ENCODE measurements at regions not wholly inside any gene's neighbourhood (a gene's known extent, or its start where the extent isn't known, plus 50 kb on each side); places are given as distances from the start of the nearest gene placed in this dataset.

DNA sequence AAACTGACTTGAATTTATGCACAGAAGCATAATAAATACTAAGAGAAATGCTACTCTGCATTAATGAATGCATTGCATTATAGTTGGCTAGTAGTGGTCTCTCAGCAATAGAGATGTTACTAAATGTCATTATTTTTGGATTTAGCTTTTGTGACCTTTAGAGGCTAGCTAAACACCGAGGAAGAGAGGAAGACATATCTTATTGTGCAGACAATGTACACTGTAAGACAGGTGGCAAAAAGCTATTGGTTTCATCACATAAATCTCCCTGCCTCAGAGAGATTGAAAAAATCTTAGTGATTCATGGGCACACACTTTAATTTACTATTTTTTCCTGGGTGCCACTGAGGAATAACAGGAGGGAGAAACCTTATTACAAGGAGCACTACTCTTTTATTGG, 435.9 kb downstream of the TMEM232 start:
- TF ChIP-seq YY1 (IDR thresholded peaks at IDR 0.05; ENCODE audit: extremely low read depth, insufficient replicate concordance, low read depth, low read length) (no peak), SIN3A (IDR thresholded peaks at IDR 0.05; ENCODE audit: low read depth) (no peak), POLR2AphosphoS5 (IDR thresholded peaks at IDR 0.05; ENCODE audit: low read depth, low read length) (no peak), POLR2A (IDR thresholded peaks at IDR 0.05; ENCODE audit: borderline replicate concordance, extremely low read depth, insufficient read depth, insufficient read length) (no peak), RAD21 (IDR thresholded peaks at IDR 0.05; ENCODE audit: low read depth) (no peak), JUND (IDR thresholded peaks at IDR 0.05) (no peak), EZH2phosphoT487 (IDR thresholded peaks at IDR 0.05; ENCODE audit: borderline replicate concordance) (no peak), ZNF274 (IDR thresholded peaks at IDR 0.05; ENCODE audit: low read depth, low read length) (no peak), EZH2 (IDR thresholded peaks at IDR 0.05) (no peak)
- TF ChIP-seq, protein P1, sequence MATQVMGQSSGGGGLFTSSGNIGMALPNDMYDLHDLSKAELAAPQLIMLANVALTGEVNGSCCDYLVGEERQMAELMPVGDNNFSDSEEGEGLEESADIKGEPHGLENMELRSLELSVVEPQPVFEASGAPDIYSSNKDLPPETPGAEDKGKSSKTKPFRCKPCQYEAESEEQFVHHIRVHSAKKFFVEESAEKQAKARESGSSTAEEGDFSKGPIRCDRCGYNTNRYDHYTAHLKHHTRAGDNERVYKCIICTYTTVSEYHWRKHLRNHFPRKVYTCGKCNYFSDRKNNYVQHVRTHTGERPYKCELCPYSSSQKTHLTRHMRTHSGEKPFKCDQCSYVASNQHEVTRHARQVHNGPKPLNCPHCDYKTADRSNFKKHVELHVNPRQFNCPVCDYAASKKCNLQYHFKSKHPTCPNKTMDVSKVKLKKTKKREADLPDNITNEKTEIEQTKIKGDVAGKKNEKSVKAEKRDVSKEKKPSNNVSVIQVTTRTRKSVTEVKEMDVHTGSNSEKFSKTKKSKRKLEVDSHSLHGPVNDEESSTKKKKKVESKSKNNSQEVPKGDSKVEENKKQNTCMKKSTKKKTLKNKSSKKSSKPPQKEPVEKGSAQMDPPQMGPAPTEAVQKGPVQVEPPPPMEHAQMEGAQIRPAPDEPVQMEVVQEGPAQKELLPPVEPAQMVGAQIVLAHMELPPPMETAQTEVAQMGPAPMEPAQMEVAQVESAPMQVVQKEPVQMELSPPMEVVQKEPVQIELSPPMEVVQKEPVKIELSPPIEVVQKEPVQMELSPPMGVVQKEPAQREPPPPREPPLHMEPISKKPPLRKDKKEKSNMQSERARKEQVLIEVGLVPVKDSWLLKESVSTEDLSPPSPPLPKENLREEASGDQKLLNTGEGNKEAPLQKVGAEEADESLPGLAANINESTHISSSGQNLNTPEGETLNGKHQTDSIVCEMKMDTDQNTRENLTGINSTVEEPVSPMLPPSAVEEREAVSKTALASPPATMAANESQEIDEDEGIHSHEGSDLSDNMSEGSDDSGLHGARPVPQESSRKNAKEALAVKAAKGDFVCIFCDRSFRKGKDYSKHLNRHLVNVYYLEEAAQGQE (IDR thresholded peaks at IDR 0.05; ENCODE audit: low read depth): no peak
- TF ChIP-seq, protein P2, sequence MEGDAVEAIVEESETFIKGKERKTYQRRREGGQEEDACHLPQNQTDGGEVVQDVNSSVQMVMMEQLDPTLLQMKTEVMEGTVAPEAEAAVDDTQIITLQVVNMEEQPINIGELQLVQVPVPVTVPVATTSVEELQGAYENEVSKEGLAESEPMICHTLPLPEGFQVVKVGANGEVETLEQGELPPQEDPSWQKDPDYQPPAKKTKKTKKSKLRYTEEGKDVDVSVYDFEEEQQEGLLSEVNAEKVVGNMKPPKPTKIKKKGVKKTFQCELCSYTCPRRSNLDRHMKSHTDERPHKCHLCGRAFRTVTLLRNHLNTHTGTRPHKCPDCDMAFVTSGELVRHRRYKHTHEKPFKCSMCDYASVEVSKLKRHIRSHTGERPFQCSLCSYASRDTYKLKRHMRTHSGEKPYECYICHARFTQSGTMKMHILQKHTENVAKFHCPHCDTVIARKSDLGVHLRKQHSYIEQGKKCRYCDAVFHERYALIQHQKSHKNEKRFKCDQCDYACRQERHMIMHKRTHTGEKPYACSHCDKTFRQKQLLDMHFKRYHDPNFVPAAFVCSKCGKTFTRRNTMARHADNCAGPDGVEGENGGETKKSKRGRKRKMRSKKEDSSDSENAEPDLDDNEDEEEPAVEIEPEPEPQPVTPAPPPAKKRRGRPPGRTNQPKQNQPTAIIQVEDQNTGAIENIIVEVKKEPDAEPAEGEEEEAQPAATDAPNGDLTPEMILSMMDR (IDR thresholded peaks at IDR 0.05 in 2 of 3, conservative IDR thresholded peaks at IDR 0.05 in 1 of 3; ENCODE audit: borderline replicate concordance in 1 of 3, insufficient read depth in 1 of 3, low read depth in 2 of 3, low read length in 2 of 3): no peak
- TF ChIP-seq, protein P3, sequence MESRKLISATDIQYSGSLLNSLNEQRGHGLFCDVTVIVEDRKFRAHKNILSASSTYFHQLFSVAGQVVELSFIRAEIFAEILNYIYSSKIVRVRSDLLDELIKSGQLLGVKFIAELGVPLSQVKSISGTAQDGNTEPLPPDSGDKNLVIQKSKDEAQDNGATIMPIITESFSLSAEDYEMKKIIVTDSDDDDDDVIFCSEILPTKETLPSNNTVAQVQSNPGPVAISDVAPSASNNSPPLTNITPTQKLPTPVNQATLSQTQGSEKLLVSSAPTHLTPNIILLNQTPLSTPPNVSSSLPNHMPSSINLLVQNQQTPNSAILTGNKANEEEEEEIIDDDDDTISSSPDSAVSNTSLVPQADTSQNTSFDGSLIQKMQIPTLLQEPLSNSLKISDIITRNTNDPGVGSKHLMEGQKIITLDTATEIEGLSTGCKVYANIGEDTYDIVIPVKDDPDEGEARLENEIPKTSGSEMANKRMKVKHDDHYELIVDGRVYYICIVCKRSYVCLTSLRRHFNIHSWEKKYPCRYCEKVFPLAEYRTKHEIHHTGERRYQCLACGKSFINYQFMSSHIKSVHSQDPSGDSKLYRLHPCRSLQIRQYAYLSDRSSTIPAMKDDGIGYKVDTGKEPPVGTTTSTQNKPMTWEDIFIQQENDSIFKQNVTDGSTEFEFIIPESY (IDR thresholded peaks at IDR 0.05; ENCODE audit: extremely low read depth, insufficient replicate concordance, low read length): no peak
- TF ChIP-seq, protein P4, sequence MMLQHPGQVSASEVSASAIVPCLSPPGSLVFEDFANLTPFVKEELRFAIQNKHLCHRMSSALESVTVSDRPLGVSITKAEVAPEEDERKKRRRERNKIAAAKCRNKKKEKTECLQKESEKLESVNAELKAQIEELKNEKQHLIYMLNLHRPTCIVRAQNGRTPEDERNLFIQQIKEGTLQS (IDR thresholded peaks at IDR 0.05): no peak
